GM23338 (cell line): ENCODE measurements at regions not wholly inside any gene's neighbourhood (a gene's known extent, or its start where the extent isn't known, plus 50 kb on each side); places are given as distances from the start of the nearest gene placed in this dataset.

ENCODE experiments used
- ATAC-seq: fragments of 200-7000 bp; cut with Tn5 transposase; 3 replicates; pipeline ENCODE4 v1.9.1; 2020
- DNase-seq: peaks from one replicate; pipeline ENCODE4 v3.0.0-alpha.2; 2015; ENCODE audit warnings: low spot score
- H2AFZ ChIP-seq: fragments of 200-600 bp; sonication (generic); 2 replicates; pipeline ENCODE4 v1.8.0; 2016; ENCODE audit warnings: antibody characterized with exemption, mild to moderate bottlenecking, moderate library complexity
- H3F3A ChIP-seq: fragments of 200-600 bp; sonication (generic); replicated peaks from 2 replicates; pipeline ENCODE4 v1.8.0; 2017; ENCODE audit warnings: antibody characterized with exemption, mixed run types, low read depth
- H3K27ac ChIP-seq: fragments of 200-600 bp; sonication (generic); 2 replicates; pipeline ENCODE4 v1.6.1; 2016; ENCODE audit warnings: low read depth
- H3K27me3 ChIP-seq: fragments of 200-600 bp; sonication (generic); 2 replicates; pipeline ENCODE4 v1.8.0; 2016; ENCODE audit warnings: mild to moderate bottlenecking, mixed run types, moderate library complexity; ENCODE audit not compliant: insufficient read depth
- H3K36me3 ChIP-seq: fragments of 200-600 bp; sonication (generic); 2 replicates; pipeline ENCODE4 v1.8.0; 2016; ENCODE audit warnings: mild to moderate bottlenecking; ENCODE audit not compliant: insufficient read depth
- H3K4me1 ChIP-seq: fragments of 200-600 bp; sonication (generic); 2 replicates; pipeline ENCODE4 v1.8.0; 2016; ENCODE audit warnings: mild to moderate bottlenecking, moderate library complexity; ENCODE audit not compliant: insufficient read depth
- H3K4me2 ChIP-seq: fragments of 200-600 bp; sonication (generic); 2 replicates; pipeline ENCODE4 v1.7.1; 2017; ENCODE audit warnings: mixed run types
- H3K4me3 ChIP-seq: fragments of 200-600 bp; sonication (generic); 2 replicates; pipeline ENCODE4 v1.6.1; 2016; ENCODE audit warnings: mixed run types
- H3K79me2 ChIP-seq: fragments of 200-600 bp; sonication (generic); replicated peaks from 2 replicates; pipeline ENCODE4 v1.8.0; 2017; ENCODE audit warnings: mild to moderate bottlenecking; ENCODE audit not compliant: insufficient read depth
- H3K9me2 ChIP-seq: fragments of 200-600 bp; sonication (generic); 2 replicates; pipeline ENCODE4 v1.8.0; 2017; ENCODE audit not compliant: insufficient read depth
- H4K20me1 ChIP-seq: fragments of 200-600 bp; sonication (generic); replicated peaks from 2 replicates; pipeline ENCODE4 v1.8.0; 2017; ENCODE audit warnings: mild to moderate bottlenecking; ENCODE audit not compliant: insufficient read depth
- H3K27ac Mint-ChIP-seq: 2 replicates; pipeline ENCODE4 v1.8.0; 2020; ENCODE audit warnings: inconsistent platforms, mild to moderate bottlenecking, moderate library complexity, mixed read lengths
- H3K27me3 Mint-ChIP-seq: 3 replicates; pipeline ENCODE4 v1.8.0; 2022; ENCODE audit warnings: low read depth, mild to moderate bottlenecking, moderate library complexity, mixed read lengths, inconsistent platforms; ENCODE audit not compliant: insufficient read depth, poor library complexity
- H3K36me3 Mint-ChIP-seq: 3 replicates; pipeline ENCODE4 v1.8.0; 2021; ENCODE audit warnings: low read depth, mild to moderate bottlenecking, inconsistent platforms, moderate library complexity, mixed read lengths
- H3K4me1 Mint-ChIP-seq: 3 replicates; pipeline ENCODE4 v1.8.0; 2020; ENCODE audit warnings: mild to moderate bottlenecking, inconsistent platforms, mixed read lengths
- H3K4me3 Mint-ChIP-seq: 3 replicates; pipeline ENCODE4 v1.8.0; 2021; ENCODE audit warnings: moderate library complexity, mild to moderate bottlenecking, inconsistent platforms, mixed read lengths
- H3K9me3 Mint-ChIP-seq: 3 replicates; pipeline ENCODE4 v1.8.0; 2020; ENCODE audit warnings: moderate library complexity, mild to moderate bottlenecking, inconsistent platforms, mixed read lengths
- CREB1 ChIP-seq: fragments of 250-450 bp; sonication (Bioruptor Pico); IDR thresholded peaks from 2 replicates; pipeline ENCODE4 v1.5.0; 2020; ENCODE audit warnings: low read depth, mild to moderate bottlenecking, moderate library complexity
- JUNB ChIP-seq: IDR thresholded peaks from one replicate; pipeline ENCODE4 v1.6.1; 2016; ENCODE audit warnings: antibody characterized with exemption; ENCODE audit not compliant: unreplicated experiment
- NANOG ChIP-seq: IDR thresholded peaks from 2 replicates; pipeline ENCODE4 v1.6.1; 2016; ENCODE audit warnings: antibody characterized with exemption, borderline replicate concordance
- POLR2AphosphoS5 ChIP-seq: IDR thresholded peaks from 2 replicates; pipeline ENCODE4 v1.6.1; 2016; ENCODE audit warnings: antibody characterized with exemption, low read depth
- REST ChIP-seq: IDR thresholded peaks from one replicate; pipeline ENCODE4 v1.6.1; 2018; ENCODE audit warnings: antibody characterized with exemption; ENCODE audit not compliant: unreplicated experiment
- STAT1 ChIP-seq: IDR thresholded peaks from one replicate; pipeline ENCODE4 v1.6.1; 2016; ENCODE audit warnings: antibody characterized with exemption; ENCODE audit not compliant: unreplicated experiment
- ZNF114 ChIP-seq: fragments of 250-450 bp; sonication (Bioruptor Pico); IDR thresholded peaks from 2 replicates; pipeline ENCODE4 v1.5.0; 2020; ENCODE audit warnings: mild to moderate bottlenecking, moderate library complexity
- ZNF331 ChIP-seq: fragments of 250-450 bp; sonication (Bioruptor Pico); IDR thresholded peaks from 2 replicates; pipeline ENCODE4 v1.5.0; 2020; ENCODE audit warnings: low read depth, mild to moderate bottlenecking, moderate library complexity
- TF ChIP-seq, protein P1 (sequence below), 2 experiments: fragments of 200-600 bp in 1 of 2; sonication (generic) in 1 of 2; conservative IDR thresholded peaks; 2 replicates each; pipeline versions ENCODE4 v1.5.1 to v1.6.1; 2016 to 2017; ENCODE audit warnings: antibody characterized with exemption in 2 of 2, low read depth in 2 of 2, mild to moderate bottlenecking in 2 of 2, moderate library complexity in 1 of 2

GRCh38 chr6:121917834-121918559 lies 481.5 kb upstream of the HSF2 start:
- Histone ChIP-seq H3K9me2 (0 out of 2 replicates have a peak, but pooled peaks cover 6% of the 10 kb centered on the region), H3K27me3 (no peaks in the 10 kb centered on the region), H3K27ac (no peak overlapping the region), H4K20me1 (no peaks in the 10 kb centered on the region), H3K4me3 (no peak overlapping the region), H3K36me3 (no peaks in the 10 kb centered on the region), H3K4me2 (no peak overlapping the region), H3K4me1 (no peaks in the 10 kb centered on the region), H2AFZ (0 out of 2 replicates have a peak overlapping the region, but pooled peaks have one; percentile 6), H3F3A (no peaks in the 10 kb centered on the region), H3K79me2 (no peaks in the 10 kb centered on the region)
- Mint-ChIP-seq H3K9me3 (no peaks in the 10 kb centered on the region), H3K27ac (no peak overlapping the region), H3K4me1 (peaks cover 9% of the 10 kb centered on the region; the same call in 2 of the 3 replicates), H3K4me3 (no peak overlapping the region), H3K36me3 (no peaks in the 10 kb centered on the region), H3K27me3 (peaks cover 2% of the 10 kb centered on the region)
- TF ChIP-seq ZNF114 = no peak
- no peak for TF ChIP-seq POLR2AphosphoS5
- no peak for TF ChIP-seq NANOG
- TF ChIP-seq JUNB = no peak
- ATAC-seq = no peak
- no peak for DNase-seq

DNA sequence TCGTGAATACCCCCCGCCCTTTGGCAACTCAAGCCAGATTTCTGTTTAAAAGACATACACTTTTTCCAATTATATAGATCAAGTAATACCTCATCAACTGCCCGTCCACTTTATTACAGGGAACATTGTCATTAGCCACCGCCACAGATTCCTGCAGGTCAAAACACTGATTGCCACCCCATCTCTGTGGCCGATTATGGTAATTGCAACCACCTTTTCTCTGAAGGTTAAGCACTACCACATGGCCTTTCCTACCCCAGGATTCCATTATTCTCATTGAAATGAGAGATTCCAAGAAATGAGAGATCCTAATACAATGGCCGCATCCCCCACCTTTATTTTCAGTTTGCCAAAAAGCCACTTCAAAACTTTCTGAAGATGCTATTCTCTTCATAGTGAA lies 478.8 kb upstream of the HSF2 start:
- Mint-ChIP-seq H3K27me3 (peaks cover 2% of the 10 kb centered on the region), H3K4me1 (peaks cover 17% of the 10 kb centered on the region; the same call in 2 of the 3 replicates), H3K9me3 (no peaks in the 10 kb centered on the region), H3K4me3 (no peak overlapping the region), H3K27ac (no peak overlapping the region), H3K36me3 (no peaks in the 10 kb centered on the region)
- no peaks in the 10 kb centered on the region for H4K20me1 ChIP-seq
- ATAC-seq = peak; percentile 48; the same call in 1 of the 3 replicates
- 0 out of 2 replicates have a peak, but pooled peaks cover 6% of the 10 kb centered on the region for H3K9me2 ChIP-seq
- H2AFZ ChIP-seq = peak overlapping the region; percentile 4; the same call in 1 of the 2 replicates
- no peaks in the 10 kb centered on the region for H3K27me3 ChIP-seq
- no peaks in the 10 kb centered on the region for H3K36me3 ChIP-seq
- H3K4me2 ChIP-seq = peak overlapping the region; percentile 22; the same call in 1 of the 2 replicates
- H3K4me3 ChIP-seq = no peak overlapping the region
- H3K4me1 ChIP-seq = 0 out of 2 replicates have a peak, but pooled peaks cover 6% of the 10 kb centered on the region
- no peaks in the 10 kb centered on the region for H3K79me2 ChIP-seq
- DNase-seq = peak; percentile 13
- H3F3A ChIP-seq = no peaks in the 10 kb centered on the region
- no peak overlapping the region for H3K27ac ChIP-seq
- no peak for TF ChIP-seq CREB1 (CRISPR knock-in tag)
- TF ChIP-seq, protein P1, sequence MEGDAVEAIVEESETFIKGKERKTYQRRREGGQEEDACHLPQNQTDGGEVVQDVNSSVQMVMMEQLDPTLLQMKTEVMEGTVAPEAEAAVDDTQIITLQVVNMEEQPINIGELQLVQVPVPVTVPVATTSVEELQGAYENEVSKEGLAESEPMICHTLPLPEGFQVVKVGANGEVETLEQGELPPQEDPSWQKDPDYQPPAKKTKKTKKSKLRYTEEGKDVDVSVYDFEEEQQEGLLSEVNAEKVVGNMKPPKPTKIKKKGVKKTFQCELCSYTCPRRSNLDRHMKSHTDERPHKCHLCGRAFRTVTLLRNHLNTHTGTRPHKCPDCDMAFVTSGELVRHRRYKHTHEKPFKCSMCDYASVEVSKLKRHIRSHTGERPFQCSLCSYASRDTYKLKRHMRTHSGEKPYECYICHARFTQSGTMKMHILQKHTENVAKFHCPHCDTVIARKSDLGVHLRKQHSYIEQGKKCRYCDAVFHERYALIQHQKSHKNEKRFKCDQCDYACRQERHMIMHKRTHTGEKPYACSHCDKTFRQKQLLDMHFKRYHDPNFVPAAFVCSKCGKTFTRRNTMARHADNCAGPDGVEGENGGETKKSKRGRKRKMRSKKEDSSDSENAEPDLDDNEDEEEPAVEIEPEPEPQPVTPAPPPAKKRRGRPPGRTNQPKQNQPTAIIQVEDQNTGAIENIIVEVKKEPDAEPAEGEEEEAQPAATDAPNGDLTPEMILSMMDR (conservative IDR thresholded peaks at IDR 0.05; ENCODE audit: low read depth in 2 of 2) = 0 out of 4 replicates have a peak, but pooled peaks of 1 of the 2 experiments have one; percentile 18
- TF ChIP-seq POLR2AphosphoS5 = no peak
- no peak for TF ChIP-seq ZNF114
- TF ChIP-seq REST = no peak
- no peak for TF ChIP-seq NANOG
- TF ChIP-seq STAT1 = no peak
- TF ChIP-seq ZNF331 (CRISPR knock-in tag) = no peak
